Activated CD8-positive, alpha-beta memory T cell treated with anti-CD3 and anti-CD28 coated beads for 36 hours (primary cell): ENCODE measurements at regions not wholly inside any gene's neighbourhood (a gene's known extent, or its start where the extent isn't known, plus 50 kb on each side); places are given as distances from the start of the nearest gene placed in this dataset.

Source experiments
- CTCF ChIA-PET: fragments of 350-600 bp; sonication (Branson Sonifier 250); formaldehyde crosslinking; loops from one replicate; lab custom pipeline; 2021; ENCODE audit warnings: antibody characterized with exemption; lab: Charles Lee
- POLR2A ChIA-PET: fragments of 350-600 bp; sonication (Branson Sonifier 250); formaldehyde crosslinking; loops from one replicate; lab custom pipeline; 2021; ENCODE audit warnings: antibody characterized with exemption; lab: Charles Lee

DNA sequence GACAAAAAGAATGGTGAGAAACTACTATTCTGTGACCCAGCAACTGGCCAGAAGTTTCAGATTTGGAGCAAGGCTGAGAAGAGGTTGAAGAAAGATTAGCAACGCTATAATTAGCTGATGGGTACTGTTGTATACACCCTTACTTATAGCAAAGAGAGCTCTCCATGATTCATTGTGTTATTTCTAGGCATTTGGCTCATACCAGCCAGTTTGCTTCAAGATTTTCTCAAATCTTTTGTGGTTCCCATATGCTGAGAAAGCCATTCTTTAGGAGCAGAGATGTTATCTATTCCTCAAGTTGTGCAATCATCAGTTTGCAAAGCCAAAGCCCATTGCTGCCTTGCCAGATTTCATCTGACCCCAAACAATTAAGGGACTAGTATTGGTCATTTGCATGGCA, 179.4 kb downstream of the ETS1 start:
- ChIA-PET POLR2A (no interaction called here), CTCF (no interaction called here)

GRCh38 chr11:128405714-128406662, 181.4 kb downstream of the ETS1 start:
- POLR2A ChIA-PET: no interaction called here

DNA sequence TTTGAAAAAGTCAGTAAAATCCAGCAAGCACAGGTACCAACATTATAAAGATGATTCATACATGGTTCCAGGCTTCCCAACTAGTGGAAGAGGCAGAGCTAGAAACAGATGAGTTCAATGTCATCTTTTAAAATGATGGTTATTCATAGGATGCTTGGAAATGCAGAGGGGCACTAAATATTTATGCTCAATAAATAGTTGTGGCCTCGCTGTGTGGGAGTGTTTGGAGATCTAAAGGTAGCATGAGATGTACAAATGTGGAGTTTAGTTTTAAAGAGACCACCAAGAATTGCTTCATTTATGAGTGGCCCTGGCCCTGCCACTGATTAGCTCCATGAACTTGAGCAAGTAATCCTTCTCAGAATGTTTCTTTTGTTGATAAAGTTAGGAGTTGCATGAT, 182.2 kb downstream of the ETS1 start:
- CTCF ChIA-PET: interaction anchor here (1.0 kb wide), 1 partner anchor 10 kb away, joined by 3 read pairs; no protein-coding TSS in a partner anchor
- POLR2A ChIA-PET: no interaction called here

More at GRCh38 chr11:128405714-128406662, 181.4 kb downstream of the ETS1 start:
- CTCF ChIA-PET: interaction anchor here (0.5 kb wide), 1 partner anchor 30 kb away, joined by 3 read pairs; no protein-coding TSS in a partner anchor

- POLR2A ChIA-PET: no interaction called here
- CTCF ChIA-PET: interaction anchor here (1.0 kb wide), 1 partner anchor 9 kb away, joined by 3 read pairs; no protein-coding TSS in a partner anchor
Observed at GRCh38 chr11:128404437-128404836, 182.9 kb downstream of the ETS1 start.

DNA sequence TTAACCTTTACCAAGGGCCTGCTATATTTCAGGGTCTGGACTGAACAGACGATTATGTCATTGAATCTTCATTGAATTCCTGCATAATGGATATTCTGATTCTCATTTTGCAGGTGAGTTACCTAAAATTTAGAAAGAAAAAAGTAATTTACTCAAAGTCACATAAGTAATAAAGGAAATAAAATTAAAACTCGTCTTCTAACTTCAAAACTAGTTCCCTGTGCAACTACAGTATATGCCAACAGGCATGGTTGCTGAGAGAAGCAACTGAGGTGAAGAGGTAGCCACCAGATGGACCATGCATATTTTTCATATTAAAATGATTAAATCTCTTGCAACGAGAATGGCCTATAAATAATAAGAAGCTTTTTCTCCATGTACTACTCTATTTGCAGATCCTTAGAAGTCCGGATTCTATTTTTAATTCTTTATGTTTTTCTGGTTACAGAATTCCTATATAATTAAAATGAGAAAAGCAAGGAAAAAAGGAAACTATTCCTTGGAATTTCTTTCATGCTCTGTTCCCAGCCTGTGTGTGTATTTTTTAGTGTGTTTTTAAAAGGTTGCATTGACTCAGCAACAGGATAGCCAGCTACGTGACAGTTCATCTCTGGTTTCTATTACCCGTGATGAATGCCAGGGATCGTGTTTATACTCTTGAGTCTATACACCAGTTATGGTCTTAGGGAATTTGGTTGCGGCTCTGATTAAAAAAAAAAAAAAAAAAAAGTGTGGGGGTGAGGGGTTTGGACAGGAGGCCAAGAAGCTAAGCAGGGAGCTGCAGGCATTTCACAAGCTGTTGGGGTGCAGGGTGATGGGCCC, 186.8 kb downstream of the ETS1 start:
- POLR2A ChIA-PET: no interaction called here
- CTCF ChIA-PET: interaction anchor here (0.6 to 1.1 kb wide), 2 partner anchors 17 to 662 kb away, joined by 3 to 4 read pairs; no protein-coding TSS in a partner anchor

DNA sequence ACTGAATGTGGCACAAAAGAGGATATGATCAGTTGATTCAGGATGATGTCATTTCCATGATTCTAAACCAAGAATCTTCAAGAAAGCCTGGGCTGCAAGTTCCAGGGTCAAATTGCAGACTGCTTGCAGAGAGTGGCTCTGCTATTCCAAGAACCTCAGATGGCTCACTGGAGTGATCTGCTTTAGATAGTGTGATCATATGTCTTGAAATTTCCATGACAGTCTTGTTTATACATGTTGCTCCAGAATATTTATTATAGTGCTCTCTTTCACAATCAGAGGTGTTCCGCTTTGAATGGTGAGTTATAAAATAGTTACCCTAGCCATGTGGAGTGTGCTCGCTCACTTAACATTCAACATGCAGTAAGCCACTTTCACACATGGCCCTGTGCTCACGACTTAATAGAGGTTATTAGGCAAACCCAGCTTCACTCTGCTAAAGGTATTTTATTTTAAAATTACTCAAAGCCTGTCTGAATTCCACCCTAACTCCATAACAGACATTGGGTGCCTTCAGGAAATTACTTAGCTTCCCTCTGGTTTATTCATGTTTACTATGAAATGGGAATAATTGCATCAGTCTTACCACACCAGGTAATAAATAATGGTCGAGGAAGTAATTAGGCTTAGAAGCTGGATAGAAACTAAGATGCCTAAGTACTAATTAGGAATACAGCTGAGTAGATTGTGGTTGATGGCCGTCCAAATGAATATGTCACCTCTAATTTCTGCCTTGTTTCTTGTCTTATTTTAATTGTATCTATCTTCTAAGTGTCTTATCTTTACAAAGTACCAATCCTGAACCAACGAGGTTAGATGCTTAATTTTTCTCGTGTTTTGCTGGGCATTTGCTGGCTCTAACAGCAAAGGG, 187.9 kb downstream of the ETS1 start:
- ChIA-PET POLR2A (no interaction called here), CTCF (interaction anchor here (0.8 to 1.1 kb wide), 2 partner anchors 18 to 20 kb away, joined by 4 read pairs; no protein-coding TSS in a partner anchor)

GRCh38 chr11:128398517-128399250, 188.7 kb downstream of the ETS1 start:
- POLR2A ChIA-PET: no interaction called here
- CTCF ChIA-PET: interaction anchor here (0.8 kb wide), 1 partner anchor 19 kb away, joined by 4 read pairs; no protein-coding TSS in a partner anchor

DNA sequence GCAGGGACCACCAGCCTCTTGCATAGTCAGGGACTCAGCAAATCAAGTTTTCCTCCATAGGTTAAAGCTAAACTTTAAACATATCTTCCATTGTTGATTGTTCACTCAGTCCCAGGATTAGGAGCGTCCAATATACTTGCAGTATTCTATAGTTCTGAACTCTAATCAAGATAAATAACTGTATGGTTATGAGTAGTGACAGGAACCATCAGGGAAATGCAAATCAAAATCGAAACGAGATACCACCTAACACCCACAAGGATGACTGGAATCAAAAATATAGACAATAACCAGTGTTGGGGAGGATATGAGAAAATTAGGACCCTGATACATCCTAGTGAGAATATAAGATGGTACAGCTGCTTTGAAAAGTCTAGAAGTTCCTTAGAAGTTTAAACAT, 190.0 kb downstream of the ETS1 start:
- POLR2A ChIA-PET: no interaction called here
- CTCF ChIA-PET: interaction anchor here (0.7 to 1.5 kb wide), 2 partner anchors 9 to 22 kb away, joined by 3 read pairs; no protein-coding TSS in a partner anchor

GRCh38 chr11:128394431-128395089, 192.8 kb downstream of the ETS1 start:
- CTCF ChIA-PET: interaction anchor here (1.2 kb wide), 1 partner anchor 10 kb away, joined by 3 read pairs; no protein-coding TSS in a partner anchor

DNA sequence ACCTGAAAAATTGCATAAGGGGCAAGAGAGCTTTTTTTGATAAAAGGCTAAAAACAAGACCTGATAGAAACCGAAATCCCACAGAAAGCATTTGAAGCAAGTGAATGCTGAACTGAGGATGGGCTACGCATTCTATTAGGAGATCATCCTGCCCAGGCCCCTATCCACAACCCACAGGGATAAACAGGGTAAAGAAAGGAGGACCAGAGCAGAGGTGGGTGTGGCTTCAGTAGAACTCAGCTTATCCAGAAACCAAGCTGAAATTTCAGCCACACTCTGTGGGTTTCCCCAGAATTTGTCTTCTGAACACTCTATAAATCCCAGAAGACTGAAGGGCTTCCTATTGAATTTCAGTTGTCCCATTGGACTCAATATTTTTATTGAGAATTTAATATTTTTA, 195.1 kb downstream of the ETS1 start:
- ChIA-PET POLR2A (no interaction called here), CTCF (interaction anchor here (1.2 kb wide), 1 partner anchor 10 kb away, joined by 3 read pairs; no protein-coding TSS in a partner anchor)

More at GRCh38 chr11:128394431-128395089, 192.8 kb downstream of the ETS1 start:
- POLR2A ChIA-PET: no interaction called here

DNA sequence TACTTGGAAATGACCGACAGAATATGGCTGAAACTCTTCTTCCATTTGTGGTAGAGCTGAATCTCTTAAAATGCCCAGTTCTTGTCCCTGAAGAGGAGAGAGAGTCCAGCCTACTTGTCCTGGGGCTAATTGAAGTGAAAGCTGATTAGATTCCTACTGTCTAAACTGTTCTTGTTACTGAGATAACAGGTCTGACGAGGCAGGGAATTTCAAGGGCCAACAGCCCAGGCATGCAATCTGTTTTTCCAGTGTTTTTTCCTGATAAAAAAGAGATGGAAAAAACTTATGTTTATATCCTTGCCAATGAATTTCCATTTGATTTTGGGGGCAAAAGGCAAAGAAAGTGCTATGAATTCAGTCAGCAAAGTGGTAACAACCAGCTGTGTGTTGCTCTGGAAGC, 195.5 kb downstream of the ETS1 start:
- CTCF ChIA-PET: interaction anchor here (1.2 kb wide), 1 partner anchor 10 kb away, joined by 3 read pairs; no protein-coding TSS in a partner anchor
- POLR2A ChIA-PET: no interaction called here

DNA sequence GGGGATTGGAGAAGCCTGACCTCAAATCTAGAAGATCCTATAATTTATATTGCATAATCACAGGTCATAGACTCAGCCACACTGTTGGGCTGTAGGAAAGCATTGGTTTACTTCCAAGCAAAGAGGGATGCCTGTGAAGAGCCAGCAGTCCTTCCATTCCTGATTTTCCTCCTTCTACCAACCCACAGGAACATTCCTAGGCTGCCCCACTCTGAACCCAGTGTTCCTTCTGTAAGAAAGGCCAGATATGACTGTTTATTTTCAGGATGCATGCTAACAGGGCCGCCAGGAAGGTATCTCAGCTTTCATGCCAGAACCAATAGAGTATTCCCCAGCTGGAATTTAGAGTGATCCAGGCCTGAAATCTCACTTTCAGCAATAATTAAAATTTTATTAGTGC, 197.1 kb downstream of the ETS1 start:
- ChIA-PET CTCF (no interaction called here), POLR2A (no interaction called here)

- POLR2A ChIA-PET: no interaction called here
- CTCF ChIA-PET: no interaction called here
Observed at GRCh38 chr11:128389461-128389976, 197.8 kb downstream of the ETS1 start.

DNA sequence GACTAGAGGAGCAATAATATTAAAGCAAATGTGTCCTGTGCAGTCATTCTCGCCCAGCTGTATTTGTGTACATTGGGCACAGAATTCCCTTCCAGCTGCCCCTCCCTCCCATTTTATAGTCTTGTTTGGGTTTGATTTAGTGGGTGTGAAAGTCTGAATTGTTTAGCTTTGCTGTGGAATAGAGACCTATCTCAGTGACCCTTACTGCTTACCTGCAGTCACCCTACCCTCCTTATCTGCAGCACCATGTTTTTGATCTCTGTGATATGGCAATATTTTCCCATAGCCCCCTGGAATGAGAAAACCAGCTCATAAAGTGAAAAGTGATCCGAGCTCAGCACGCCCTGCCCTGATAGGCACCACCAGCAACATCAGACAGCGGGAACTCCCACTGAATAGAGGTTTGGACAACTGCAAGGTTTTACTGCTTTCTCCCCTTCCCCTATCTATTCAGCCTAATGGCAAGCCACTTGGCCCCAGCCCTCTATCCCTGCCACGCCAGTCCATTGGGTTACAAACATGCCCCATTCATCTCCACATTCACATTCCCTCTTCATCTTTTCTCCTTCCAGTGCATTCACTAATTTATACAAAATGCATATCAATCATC, 199.0 kb downstream of the ETS1 start:
- ChIA-PET POLR2A (no interaction called here), CTCF (interaction anchor here (0.7 kb wide), 1 partner anchor 9 kb away, joined by 3 read pairs; no protein-coding TSS in a partner anchor)

- POLR2A ChIA-PET: no interaction called here
- CTCF ChIA-PET: interaction anchor here (1.0 to 1.3 kb wide), 2 partner anchors 19 to 89 kb away, joined by 3 to 4 read pairs; no protein-coding TSS in a partner anchor
Observed at GRCh38 chr11:128379587-128380580, 207.5 kb downstream of the ETS1 start.
